ENCODE measurements at regions not wholly inside any gene's neighbourhood (a gene's known extent, or its start where the extent isn't known, plus 50 kb on each side); places are given as distances from the start of the nearest gene placed in this dataset.

DNA sequence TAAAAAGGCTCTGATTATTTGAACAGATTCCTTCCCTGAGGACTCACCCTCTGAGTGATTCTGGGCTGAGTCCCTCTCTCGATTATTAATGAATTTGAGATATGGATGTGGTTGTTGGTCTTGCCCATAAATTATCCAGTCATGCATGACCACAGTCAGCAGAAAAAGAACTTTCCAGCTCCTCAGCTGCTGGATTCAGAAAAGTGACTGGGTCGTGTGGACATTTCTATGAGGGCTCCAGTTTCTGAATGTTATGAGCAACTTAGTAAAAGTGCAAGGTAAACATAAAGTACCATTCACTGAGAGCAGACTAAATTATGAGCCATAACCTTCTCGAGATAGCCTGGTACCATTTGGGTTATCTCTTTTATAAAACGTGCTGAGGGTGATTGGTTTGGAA is 100.1 kb upstream of the CLDN10 start:
- DNase-seq = no peak

DNA sequence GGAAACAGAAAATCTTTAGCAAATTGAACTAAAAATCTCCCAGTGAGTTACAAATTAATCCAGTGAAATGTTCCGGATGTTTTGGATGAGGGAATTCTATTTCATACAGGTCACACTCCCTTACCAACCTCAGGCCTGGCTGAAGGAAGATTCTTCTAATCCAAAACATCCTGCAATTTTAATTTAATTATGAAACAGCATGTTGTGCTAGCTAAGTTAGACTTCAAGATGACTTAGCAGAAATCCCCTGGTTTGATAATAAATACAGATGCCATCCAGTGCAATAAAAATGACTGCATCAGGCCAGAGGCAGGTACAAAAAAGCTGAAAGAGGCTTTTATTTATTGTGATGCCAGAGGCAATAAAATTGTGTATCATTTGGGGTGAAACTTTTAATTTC is 96.7 kb upstream of the CLDN10 start:
- DNase-seq = no peak

DNA sequence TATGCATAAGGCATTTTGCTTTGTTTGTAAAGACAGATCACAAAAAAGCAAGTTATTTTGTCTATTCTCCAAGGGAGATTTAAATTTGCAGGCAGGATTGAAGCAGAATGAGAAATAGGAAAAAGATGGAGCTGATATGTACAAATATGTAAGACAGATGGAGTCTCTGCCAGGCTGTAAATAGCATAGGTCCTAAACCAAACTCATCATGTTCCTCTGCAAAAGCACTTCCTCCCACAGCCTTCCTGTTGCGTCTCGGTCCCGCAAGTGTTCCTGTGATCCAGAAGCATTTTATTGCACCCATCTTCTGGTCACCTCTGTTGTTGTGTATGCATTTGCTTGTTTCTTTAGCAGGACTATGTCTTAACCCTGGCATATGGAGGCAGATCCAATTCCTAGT is 95.7 kb upstream of the CLDN10 start:
- DNase-seq = no peak

- no peak for DNase-seq
Observed at GRCh38 chr13:95457294-95457693, 95.2 kb upstream of the CLDN10 start.

DNA sequence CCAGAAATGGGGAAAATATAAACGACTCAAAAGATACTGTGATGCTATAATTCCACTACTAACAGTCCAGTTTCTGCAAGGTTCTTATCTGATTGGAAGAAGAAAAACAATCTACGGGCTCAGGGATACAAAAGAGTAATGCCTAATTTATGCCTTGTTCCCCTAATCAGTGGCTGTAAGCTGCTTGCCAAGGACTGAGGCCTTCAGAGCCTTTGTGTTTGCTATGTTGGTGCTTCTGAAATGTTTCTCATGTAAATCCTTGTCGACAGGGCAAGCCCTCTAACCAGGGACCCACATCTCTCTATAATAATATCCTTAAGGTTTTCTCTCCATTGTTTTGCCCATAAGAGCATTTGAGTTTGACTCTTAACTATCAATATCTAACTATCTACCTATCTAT is 89.7 kb upstream of the CLDN10 start:
- DNase-seq = no peak

DNA sequence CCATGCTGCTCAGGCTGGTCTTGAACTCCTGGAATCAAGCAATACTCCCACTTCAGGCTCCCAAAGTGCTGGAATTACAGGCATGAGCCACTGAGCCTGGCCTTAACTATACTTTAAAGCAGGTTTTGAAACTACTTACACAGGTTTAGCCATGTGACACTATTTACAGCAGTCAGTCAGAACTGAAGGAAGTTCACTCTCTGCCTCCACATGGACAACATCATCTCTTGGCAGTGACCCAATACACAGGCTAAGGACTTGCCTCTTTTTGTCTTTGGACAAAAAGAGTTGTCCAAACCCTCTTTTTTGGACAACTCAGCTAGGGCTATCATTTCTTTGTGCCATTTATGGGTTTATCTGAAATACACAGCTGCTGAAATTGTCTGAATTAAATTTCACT is 89.0 kb upstream of the CLDN10 start:
- no peak for DNase-seq

DNA sequence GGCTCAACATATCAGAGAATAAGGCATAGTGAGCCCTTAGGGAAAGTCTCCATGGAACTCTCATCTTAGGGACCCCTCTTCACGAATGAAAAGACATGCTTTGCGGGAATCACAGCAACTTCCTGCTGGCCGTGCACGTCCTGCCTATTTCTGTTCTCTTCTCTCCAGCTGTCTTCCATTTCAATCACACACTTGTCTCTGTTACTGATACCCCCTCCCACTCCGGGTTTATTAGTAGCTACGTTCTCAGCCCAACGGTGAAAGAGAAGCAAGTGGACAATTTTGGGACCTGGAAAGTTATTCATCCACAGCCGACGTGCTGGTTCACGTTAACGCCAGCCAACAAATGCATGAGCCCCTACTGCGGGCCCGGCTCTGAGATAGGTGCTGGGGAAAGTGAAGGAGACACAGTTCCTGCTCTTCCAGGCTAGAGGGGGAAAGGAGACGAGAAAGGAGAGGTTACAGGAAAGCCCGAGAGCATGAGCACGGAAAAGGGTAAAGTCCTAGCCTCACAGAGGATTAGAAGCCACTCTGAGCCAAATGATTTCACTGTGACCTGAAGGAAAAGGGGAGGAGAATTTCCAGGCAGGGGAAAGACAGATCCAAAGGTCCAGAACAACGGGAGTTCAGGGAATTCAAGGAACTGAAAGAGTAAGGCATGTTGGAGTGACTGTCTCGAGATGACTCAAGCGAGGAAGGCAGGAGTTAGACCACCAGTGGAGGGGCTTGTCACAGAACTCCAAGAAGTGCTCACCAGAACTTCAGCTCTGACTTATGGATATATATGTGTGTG is 81.8 kb upstream of the CLDN10 start:
- no peak for DNase-seq

- no peak for DNase-seq
Observed at GRCh38 chr13:95471960-95472359, 80.6 kb upstream of the CLDN10 start.

GRCh38 chr13:95474992-95475391 is 77.5 kb upstream of the CLDN10 start:
- no peak for DNase-seq

DNA sequence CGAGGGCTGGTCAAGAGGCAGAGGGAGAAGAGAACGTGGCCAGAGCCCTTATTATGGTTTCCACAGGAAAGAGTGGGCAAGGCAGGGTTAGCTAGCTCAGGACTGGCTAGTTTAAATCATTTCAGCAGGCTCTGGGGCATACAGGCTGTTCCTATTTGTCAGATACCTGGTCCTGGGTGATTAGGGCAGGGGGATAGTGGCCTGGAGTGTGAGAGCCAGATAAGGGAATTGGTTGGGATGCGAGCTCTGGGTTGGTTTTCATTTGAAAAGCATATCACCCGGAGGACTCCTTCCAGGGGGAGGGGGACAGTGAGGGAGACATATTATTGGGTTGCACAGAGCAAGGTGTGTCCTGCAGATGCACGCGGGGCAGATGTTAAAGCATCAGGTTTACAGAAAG is 75.3 kb upstream of the CLDN10 start:
- no peak for DNase-seq

GRCh38 chr13:95479731-95480130 is 72.8 kb upstream of the CLDN10 start:
- no peak for DNase-seq

- no peak for DNase-seq
Observed at GRCh38 chr13:95480131-95480545, 72.4 kb upstream of the CLDN10 start.

- DNase-seq = no peak
Observed at GRCh38 chr13:95480791-95481780, 71.4 kb upstream of the CLDN10 start.

- DNase-seq = no peak
Observed at GRCh38 chr13:95484052-95484451, 68.5 kb upstream of the CLDN10 start.

DNA sequence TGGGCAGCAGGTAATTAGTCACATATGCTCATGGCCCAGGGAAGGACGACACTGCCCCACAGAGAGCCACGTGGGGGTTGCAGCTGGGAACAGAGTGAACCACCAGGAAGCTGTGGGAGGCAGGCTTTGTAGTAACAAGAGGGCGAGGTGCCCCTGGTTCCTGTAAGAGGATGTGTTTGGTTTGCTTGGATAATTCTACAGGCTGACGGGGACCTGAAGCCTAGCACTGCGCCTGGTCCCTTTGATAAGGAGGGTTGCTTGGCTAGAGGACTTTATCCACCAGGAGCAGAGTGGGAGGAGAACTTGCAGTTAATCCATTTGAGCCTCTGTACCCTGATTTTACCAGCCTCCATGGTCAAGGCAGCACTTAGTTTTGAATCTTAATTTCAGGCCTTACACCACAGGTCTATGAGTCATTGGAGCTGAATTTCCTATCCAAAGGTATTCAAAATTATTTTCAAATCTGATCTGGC is 67.4 kb upstream of the CLDN10 start:
- no peak for DNase-seq

- DNase-seq = no peak
Observed at GRCh38 chr13:95485518-95486144, 66.9 kb upstream of the CLDN10 start.

DNA sequence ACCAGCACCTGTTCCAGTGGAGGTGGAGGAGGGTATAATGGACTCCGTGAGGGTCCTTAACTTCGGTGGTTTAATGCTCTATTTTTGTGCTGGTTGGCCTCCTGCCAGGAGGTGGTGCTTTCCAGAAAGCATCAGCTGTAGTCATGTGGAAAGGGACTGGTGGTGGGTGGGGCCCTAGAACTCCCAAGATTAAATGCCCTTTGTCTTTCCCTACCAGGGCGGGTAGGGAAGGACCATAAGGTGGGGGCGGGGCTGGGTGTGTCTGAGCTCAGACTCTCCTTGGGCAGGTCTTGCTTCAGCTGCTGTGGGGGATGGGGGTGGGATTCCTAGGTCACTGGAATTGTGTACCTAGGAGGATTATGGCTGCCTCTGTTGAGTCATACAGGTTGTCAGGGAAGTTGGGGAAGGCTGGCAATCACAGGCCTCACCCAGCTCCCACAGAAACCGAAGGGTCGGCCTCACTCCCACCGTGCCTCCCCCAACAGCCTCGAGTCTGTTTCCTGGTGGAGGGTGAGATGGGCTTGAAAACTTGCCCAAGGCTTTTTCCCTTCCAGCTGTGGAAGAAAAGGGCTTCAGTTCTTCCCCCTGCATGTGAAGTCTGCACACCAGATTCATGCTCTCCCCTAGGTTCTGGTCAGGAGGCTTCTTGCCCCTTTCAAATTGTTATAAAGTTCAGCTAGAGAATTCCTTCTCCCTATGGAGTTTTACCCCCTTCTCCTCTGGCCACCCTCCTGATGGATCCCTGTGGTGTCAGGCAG is 60.3 kb upstream of the CLDN10 start:
- DNase-seq = no peak

GRCh38 chr13:95494082-95494681 is 58.3 kb upstream of the CLDN10 start:
- DNase-seq = peak; percentile 72

DNA sequence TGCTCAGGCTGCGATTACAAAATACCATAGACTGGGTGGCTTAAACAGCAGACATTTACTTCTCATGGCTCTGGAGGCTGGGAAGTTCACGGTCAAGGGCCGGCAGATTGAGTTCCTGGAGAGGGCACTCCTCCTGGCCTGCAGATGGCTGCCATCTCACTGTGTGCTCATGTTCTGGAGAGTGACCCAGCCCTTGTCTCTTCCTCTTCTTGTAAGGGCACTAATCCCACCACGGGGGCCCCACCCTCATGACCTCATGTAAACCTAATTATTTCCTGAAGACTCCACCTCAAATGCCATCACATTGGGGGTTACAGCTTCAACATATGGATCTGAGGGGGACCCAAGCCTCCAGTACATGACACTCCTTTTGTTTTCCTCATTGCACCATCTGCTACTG is 56.0 kb upstream of the CLDN10 start:
- no peak for DNase-seq

- no peak for DNase-seq
Observed at GRCh38 chr13:95497381-95497807, 55.1 kb upstream of the CLDN10 start.

DNA sequence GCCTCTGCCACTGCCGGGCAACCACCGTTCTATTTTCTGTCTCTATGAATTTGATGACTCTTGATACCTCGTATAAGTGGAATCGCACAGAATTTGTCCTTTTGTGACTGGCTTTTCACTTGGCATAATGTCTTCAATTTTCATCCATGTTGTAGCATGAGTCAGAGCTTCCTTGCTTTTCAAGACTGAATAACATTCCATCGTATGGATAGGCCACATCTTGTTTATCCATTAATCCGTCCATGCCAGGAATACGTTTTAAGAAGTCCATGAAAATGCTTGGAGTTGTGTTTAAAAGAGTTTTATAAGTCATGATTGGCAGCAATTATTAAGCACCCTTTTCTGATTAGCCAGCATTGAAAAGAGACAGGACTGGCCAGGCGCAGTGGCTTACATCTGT is 53.6 kb upstream of the CLDN10 start:
- no peak for DNase-seq

Data from left kidney (tissue), 1 donor.